SK-N-MC (cell line): ENCODE measurements at regions not wholly inside any gene's neighbourhood (a gene's known extent, or its start where the extent isn't known, plus 50 kb on each side); places are given as distances from the start of the nearest gene placed in this dataset.

Source experiments
- EZH2 ChIP-seq: fragments of 200-600 bp; sonication (generic); IDR thresholded peaks from one replicate; pipeline ENCODE4 v1.6.1; 2017; ENCODE audit warnings: antibody characterized with exemption
- POLR2AphosphoS5 ChIP-seq: IDR thresholded peaks from 2 replicates; pipeline ENCODE4 v1.6.1; 2012; ENCODE audit warnings: mild to moderate bottlenecking, low read depth, low read length, borderline replicate concordance

GRCh38 chr6:138716013-138716412 is 57.6 kb upstream of the CCDC28A start:
- TF ChIP-seq EZH2 (no peak), POLR2AphosphoS5 (no peak)
